ENCODE measurements at regions not wholly inside any gene's neighbourhood (a gene's known extent, or its start where the extent isn't known, plus 50 kb on each side); places are given as distances from the start of the nearest gene placed in this dataset.
A peak's percentile ranks its signal among the peaks of the same experiment; 100 is the strongest.

DNA sequence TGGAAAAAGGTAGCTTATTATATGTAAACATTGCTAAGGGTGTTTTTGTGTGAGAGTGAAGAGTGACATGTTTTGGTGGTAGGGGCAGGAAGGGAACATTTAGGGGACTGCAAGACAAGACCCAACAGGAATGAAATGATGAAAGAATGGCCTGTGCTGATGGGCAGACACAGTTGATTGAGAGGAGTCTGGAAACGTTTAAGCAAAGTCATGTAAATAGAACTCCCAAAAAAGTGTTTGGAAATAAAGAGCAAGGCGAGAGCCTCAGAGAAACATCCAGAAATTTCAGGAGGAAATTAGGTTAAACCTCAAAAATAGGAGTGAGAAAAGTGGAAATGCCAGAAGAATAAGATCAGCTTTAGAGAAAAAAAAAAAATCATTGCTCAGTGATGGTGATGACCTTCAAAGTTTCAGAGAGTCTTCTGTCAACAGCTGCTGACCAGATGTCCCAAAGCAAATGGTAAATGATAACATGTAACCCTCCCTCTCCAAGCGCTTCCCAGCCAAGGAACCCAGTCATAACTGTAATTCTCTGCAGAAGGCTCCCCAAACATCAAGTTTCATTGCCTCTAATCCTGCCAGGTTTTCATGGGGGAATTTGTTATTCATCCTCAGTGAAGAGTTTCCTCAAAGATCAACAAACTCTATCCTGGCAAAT lies 223.2 kb upstream of the FAR2 start:
- TF ChIP-seq, protein P1, sequence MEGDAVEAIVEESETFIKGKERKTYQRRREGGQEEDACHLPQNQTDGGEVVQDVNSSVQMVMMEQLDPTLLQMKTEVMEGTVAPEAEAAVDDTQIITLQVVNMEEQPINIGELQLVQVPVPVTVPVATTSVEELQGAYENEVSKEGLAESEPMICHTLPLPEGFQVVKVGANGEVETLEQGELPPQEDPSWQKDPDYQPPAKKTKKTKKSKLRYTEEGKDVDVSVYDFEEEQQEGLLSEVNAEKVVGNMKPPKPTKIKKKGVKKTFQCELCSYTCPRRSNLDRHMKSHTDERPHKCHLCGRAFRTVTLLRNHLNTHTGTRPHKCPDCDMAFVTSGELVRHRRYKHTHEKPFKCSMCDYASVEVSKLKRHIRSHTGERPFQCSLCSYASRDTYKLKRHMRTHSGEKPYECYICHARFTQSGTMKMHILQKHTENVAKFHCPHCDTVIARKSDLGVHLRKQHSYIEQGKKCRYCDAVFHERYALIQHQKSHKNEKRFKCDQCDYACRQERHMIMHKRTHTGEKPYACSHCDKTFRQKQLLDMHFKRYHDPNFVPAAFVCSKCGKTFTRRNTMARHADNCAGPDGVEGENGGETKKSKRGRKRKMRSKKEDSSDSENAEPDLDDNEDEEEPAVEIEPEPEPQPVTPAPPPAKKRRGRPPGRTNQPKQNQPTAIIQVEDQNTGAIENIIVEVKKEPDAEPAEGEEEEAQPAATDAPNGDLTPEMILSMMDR (conservative IDR thresholded peaks at IDR 0.05; ENCODE audit: low read length) = no peak
- no peak overlapping the region for H3K4me3 ChIP-seq (ENCODE audit: low read length)

DNA sequence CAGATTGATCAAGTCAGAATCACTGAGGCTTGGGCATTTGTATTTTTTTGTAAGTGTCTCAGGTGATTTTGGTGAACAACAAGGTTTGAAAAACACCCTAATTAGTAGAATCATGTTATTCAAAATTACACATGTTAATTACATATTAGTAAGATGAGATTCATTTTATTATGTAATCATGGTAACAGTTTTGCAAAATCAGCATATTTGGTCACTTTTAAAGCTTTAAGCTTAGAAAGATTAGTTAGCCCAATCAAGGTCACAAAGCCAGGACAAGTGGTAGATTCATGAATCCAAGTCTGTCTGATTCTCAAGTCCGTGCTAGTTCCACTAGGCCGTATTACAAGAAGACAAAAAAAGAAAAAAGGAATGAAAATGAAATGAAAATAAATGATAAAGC lies 218.4 kb upstream of the FAR2 start:
- TF ChIP-seq, protein P1 (conservative IDR thresholded peaks at IDR 0.05; ENCODE audit: low read length) = no peak
- H3K4me3 ChIP-seq (ENCODE audit: low read length) = no peak overlapping the region
- DNase-seq (ENCODE audit: low read depth) = no peak

More for the DNA sequence above, 223.2 kb upstream of the FAR2 start:
- peak; percentile 97 for DNase-seq (ENCODE audit: low read depth)

DNA sequence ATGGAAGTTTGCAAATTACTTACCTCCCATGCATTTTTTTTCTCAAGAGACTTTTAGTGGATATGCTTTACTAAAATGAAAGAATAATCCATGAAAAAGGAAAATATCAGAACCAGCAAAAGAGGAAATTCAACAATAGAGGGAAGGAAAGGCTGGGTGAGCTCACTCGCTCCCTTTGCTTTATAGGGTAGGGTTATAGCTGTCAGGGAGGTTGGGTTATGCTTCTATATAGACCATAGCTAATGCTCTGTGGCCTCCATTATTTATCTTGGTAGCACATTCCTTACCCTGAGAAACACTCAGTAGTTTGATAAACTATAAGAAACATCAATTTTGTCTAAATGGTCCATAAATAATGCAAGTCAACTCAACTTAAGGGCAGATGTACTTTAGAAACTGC lies 215.9 kb upstream of the FAR2 start:
- DNase-seq (ENCODE audit: low read depth) = no peak
- TF ChIP-seq, protein P1 (conservative IDR thresholded peaks at IDR 0.05; ENCODE audit: low read length) = no peak
- H3K4me3 ChIP-seq (ENCODE audit: low read length) = no peak overlapping the region

DNA sequence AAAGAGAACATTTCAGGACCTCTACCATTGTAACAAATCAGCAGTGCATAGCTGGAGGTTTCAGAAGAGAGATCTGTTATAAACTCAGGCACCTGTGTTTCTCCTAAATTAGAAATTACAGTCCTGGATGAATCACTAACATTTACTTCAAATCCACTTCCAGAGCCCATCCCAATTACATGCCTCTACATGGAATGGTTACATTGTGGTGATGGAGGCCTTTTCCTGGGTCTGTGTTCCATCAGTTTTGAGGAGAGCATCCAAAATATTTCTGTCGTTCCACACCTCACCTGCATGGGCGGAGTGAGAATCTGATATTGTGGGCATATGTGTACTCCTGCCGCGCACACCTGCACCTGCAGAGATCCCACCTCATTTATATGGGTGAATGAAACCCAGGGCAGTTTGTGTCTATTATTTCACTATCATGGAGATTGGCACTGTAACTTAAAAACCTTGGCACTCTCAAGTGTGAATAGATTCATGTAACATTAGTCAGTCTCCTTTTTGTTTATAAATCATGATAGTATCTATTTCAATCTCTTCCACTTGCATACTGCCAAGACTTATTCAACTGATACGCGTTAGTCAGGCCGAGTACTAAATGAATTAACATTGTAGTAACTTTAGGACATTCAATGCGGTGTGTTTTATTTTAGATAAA lies 215.1 kb upstream of the FAR2 start:
- DNase-seq (ENCODE audit: low read depth) = no peak
- TF ChIP-seq, protein P1 (conservative IDR thresholded peaks at IDR 0.05; ENCODE audit: low read length) = no peak
- H3K4me3 ChIP-seq (ENCODE audit: low read length) = no peak overlapping the region

DNA sequence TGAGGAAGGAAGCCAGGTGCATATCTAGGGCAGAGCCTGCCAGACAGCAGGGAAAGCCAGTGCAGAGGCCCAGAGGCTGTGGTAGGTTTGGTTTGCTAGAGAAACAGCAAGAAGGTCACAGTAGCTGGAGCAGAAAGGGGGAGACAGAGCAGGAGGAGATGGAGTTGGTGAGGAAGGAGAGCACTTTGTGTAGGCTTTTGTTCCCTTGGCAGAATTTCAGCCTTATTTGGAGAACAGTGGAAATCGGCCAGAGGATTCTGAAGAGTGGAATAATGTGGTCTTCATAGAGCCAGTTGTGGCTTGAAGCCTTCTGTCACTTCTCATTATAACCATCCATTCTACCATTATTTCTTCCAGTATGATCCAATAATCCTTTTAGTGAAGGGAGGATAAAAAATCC lies 212.9 kb upstream of the FAR2 start:
- TF ChIP-seq, protein P1 (conservative IDR thresholded peaks at IDR 0.05; ENCODE audit: low read length) = no peak
- no peak overlapping the region for H3K4me3 ChIP-seq (ENCODE audit: low read length)
- no peak for DNase-seq (ENCODE audit: low read depth)

DNA sequence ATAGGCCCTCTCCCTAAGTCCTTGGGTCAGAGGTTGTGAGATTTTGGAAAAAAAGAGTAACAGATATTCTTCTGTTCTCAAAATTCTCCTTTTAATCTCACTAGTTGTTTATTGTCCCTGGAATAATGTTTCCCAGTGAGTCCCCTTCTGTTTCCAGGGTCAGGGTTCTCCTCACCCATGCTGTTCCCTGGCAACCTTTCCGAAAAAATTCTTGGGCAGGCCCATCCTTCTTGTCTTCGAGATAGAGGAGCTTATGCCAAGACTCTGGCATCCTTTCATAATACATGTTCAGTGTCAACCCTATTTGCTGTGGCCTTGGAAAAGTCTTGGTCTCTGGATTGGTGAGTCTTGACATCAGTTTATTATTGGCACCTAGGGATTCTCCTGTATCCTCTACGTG lies 212.4 kb upstream of the FAR2 start:
- no peak for DNase-seq (ENCODE audit: low read depth)
- TF ChIP-seq, protein P1 (conservative IDR thresholded peaks at IDR 0.05; ENCODE audit: low read length) = no peak
- no peak overlapping the region for H3K4me3 ChIP-seq (ENCODE audit: low read length)

DNA sequence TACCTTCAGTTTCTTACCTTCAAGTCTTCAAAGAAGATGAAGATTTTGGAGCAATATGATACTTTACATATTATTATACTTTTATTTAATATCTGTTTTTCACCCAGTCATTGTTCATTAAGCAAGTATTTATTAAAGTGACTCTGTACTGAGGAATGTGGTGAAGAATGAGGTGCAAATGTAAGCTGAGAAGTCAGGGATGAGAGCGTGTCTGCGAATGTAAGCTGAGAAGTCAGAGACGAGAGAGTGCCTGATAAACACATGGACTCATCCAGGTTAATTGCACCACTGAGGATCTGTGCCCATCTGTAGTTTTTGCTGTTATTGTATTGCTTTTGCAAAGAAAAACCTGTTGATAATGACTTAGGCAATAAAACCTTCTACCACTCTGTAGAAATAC lies 211.9 kb upstream of the FAR2 start:
- H3K4me3 ChIP-seq (ENCODE audit: low read length) = no peak overlapping the region
- DNase-seq (ENCODE audit: low read depth) = peak; percentile 62
- TF ChIP-seq, protein P1 (conservative IDR thresholded peaks at IDR 0.05; ENCODE audit: low read length) = no peak

Data from AG10803 (cell line).